ENCODE measurements at regions not wholly inside any gene's neighbourhood (a gene's known extent, or its start where the extent isn't known, plus 50 kb on each side); places are given as distances from the start of the nearest gene placed in this dataset.

DNA sequence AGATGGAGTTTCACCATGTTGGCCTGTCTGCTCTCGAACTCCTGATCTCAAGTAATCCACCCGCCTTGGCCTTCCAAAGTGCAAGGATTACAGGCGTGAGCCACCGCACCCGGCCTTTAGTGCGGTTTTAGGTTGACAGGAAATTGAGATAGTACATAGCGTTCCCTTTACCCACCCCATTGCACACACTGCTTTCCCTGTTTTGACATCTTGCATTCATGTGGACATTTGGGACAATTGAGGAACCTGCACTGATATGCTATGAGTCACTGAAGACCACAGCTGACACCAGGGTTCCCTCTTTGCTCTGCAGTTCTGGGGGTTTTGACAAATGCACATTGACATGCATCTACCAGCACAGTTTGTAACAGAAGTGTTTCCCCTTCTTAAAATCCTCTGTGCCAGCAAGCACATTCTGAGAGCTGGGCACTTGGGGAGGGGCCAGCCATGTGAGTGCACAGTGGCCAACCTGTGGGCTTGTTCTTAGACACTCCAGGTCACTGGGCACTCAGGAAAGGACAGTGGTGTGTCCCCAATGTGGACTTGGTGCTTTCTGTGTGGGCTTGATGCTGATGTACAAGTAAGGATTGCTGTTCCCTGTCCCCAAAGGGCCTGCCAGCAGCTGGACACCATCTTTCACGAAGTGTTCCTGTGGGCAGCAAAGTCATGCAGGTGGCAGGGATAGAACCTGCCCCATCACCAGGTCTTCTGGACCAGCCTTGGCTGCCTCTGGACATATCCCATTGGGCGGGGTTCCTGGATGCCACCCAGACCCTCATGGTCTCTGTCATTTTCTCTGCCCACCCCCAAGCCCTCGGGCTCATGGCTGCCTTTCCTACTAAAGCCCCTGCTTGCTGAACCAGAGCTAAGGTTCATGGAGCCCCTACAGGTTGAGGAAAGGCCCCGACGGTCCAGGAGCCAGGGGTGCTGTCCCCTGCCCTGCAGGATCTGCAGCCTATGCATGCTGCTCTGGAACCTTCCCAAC lies 579.8 kb downstream of the GLRX3 start:
- H4K91ac ChIP-seq (ENCODE audit: insufficient read depth, low read depth, low read length) = no peak overlapping the region
- H2BK15ac ChIP-seq (ENCODE audit: low read depth, low read length) = no peak overlapping the region
- H3K4me2 ChIP-seq (ENCODE audit: low read depth, low read length) = no peak overlapping the region
- no peaks in the 10 kb centered on the region for H3K27me3 ChIP-seq (ENCODE audit: control insufficient read depth, insufficient read depth, low read length)
- no peak overlapping the region for H3K18ac ChIP-seq (ENCODE audit: low read depth, low read length)
- no peaks in the 10 kb centered on the region for H3K4me1 ChIP-seq (ENCODE audit: control insufficient read depth, insufficient read depth, low read length)
- H2AFZ ChIP-seq (replicated peaks; ENCODE audit: low read length, poor library complexity) = no peak overlapping the region
- H3K56ac ChIP-seq (ENCODE audit: extremely low read depth, insufficient read depth, low read length) = no peak overlapping the region
- H3K27ac ChIP-seq (ENCODE audit: insufficient read depth, low read length) = no peak overlapping the region
- H3K79me1 ChIP-seq (ENCODE audit: low read depth in 1 of 2, low read length in 2 of 2) = no peaks in the 10 kb centered on the region
- no peaks in the 10 kb centered on the region for H4K20me1 ChIP-seq (ENCODE audit: insufficient read depth, low read length)
- CTCF ChIA-PET = no interaction called here
- POLR2A ChIA-PET (ENCODE audit: unreplicated experiment) = no interaction called here
- H3K36me3 ChIP-seq (ENCODE audit: control insufficient read depth, insufficient read depth, low read length) = no peaks in the 10 kb centered on the region
- intact Hi-C loops (cut with micrococcal nuclease) (no loop called here), in situ Hi-C loops (cut with MboI; ENCODE audit: low sequenced_read_pairs) (no loop called here), dilution Hi-C loops (cut with HindIII; ENCODE audit: low sequenced_read_pairs, unreplicated experiment) (no loop called here)
- H3K4ac ChIP-seq (ENCODE audit: low read depth, low read length) = no peak overlapping the region
- WGBS, 2 experiments (ENCODE audit: extremely low coverage in 2 of 2, insufficient read length in 1 of 2) = 0% methylated on average over 1 of the region's 12 CpGs; no CpG with 5 or more reads in 1 of the 2 experiments
- no peak for DNase-seq
- no peak for ATAC-seq (ENCODE audit: low read depth)
- H2BK5ac ChIP-seq (ENCODE audit: low read depth, low read length, poor library complexity, severe bottlenecking) = no peak overlapping the region
- no peak overlapping the region for H3K14ac ChIP-seq (replicated peaks; ENCODE audit: low read depth, low read length)
- no peak overlapping the region for H2BK120ac ChIP-seq (ENCODE audit: low read depth, low read length)
- H2AK9ac ChIP-seq (replicated peaks; ENCODE audit: low read depth, low read length, poor library complexity) = no peak overlapping the region
- no peak overlapping the region for H2BK20ac ChIP-seq (ENCODE audit: low read depth, low read length)
- TF ChIP-seq NFE2L2 (IDR thresholded peaks at IDR 0.05; ENCODE audit: low read depth, low read length) = no peak
- TF ChIP-seq POLR2A (IDR thresholded peaks at IDR 0.05; ENCODE audit: low read depth, low read length) = no peak
- no peak for TF ChIP-seq CEBPB (IDR thresholded peaks at IDR 0.05; ENCODE audit: low read depth, low read length)
- no peak for TF ChIP-seq BHLHE40 (IDR thresholded peaks at IDR 0.05; ENCODE audit: low read depth, low read length)
- TF ChIP-seq, protein P1, sequence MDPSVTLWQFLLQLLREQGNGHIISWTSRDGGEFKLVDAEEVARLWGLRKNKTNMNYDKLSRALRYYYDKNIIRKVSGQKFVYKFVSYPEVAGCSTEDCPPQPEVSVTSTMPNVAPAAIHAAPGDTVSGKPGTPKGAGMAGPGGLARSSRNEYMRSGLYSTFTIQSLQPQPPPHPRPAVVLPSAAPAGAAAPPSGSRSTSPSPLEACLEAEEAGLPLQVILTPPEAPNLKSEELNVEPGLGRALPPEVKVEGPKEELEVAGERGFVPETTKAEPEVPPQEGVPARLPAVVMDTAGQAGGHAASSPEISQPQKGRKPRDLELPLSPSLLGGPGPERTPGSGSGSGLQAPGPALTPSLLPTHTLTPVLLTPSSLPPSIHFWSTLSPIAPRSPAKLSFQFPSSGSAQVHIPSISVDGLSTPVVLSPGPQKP (IDR thresholded peaks at IDR 0.05; ENCODE audit: borderline replicate concordance, low read depth, low read length) = no peak
- TF ChIP-seq SMC3 (IDR thresholded peaks at IDR 0.05; ENCODE audit: low read depth, low read length) = no peak
- no peak for TF ChIP-seq RCOR1 (IDR thresholded peaks at IDR 0.05; ENCODE audit: insufficient replicate concordance, low read length)
- TF ChIP-seq MAFK (IDR thresholded peaks at IDR 0.05; ENCODE audit: low read depth, low read length) = no peak
- no peak overlapping the region for H3K9ac ChIP-seq (ENCODE audit: low read depth, low read length)
- H3K23ac ChIP-seq (ENCODE audit: low read depth, low read length) = no peak overlapping the region
- no TSS peak for BruUV-seq (replicated peaks)
- no peak overlapping the region for H3K4me3 ChIP-seq (ENCODE audit: insufficient read depth, low read depth, low read length)
- H2AK5ac ChIP-seq (ENCODE audit: low read depth, low read length) = no peak overlapping the region
- no peak overlapping the region for H4K8ac ChIP-seq (ENCODE audit: low read depth in 2 of 2, low read length in 2 of 2)
- H3K9me3 ChIP-seq (ENCODE audit: control insufficient read depth, insufficient read depth, low read length) = peaks cover 48% of the 10 kb centered on the region
- H3K9me1 ChIP-seq (ENCODE audit: insufficient read depth, low read length) = no peaks in the 10 kb centered on the region
- no peak overlapping the region for H4K5ac ChIP-seq (ENCODE audit: low read depth, low read length)
